Breast epithelium (tissue), 3 donors: ENCODE measurements at regions not wholly inside any gene's neighbourhood (a gene's known extent, or its start where the extent isn't known, plus 50 kb on each side); places are given as distances from the start of the nearest gene placed in this dataset.

Experiments
- CTCF ChIP-seq, 3 donors: fragments of 450-650 bp; IDR thresholded peaks; one replicate each; pipeline ENCODE4 v1.5.1; 2016 to 2017; ENCODE audit warnings: antibody characterized with exemption in 3 of 3, mild to moderate bottlenecking in 3 of 3, moderate library complexity in 3 of 3
- POLR2A ChIP-seq: fragments of 450-650 bp; IDR thresholded peaks from one replicate; pipeline ENCODE4 v1.6.1; 2016; ENCODE audit warnings: antibody characterized with exemption, mild to moderate bottlenecking, moderate library complexity
- POLR2AphosphoS5 ChIP-seq, 3 donors: sonication (generic); formaldehyde crosslinking; IDR thresholded peaks; one replicate each; pipeline ENCODE4 v1.6.1; 2017; ENCODE audit warnings: antibody characterized with exemption in 3 of 3

DNA sequence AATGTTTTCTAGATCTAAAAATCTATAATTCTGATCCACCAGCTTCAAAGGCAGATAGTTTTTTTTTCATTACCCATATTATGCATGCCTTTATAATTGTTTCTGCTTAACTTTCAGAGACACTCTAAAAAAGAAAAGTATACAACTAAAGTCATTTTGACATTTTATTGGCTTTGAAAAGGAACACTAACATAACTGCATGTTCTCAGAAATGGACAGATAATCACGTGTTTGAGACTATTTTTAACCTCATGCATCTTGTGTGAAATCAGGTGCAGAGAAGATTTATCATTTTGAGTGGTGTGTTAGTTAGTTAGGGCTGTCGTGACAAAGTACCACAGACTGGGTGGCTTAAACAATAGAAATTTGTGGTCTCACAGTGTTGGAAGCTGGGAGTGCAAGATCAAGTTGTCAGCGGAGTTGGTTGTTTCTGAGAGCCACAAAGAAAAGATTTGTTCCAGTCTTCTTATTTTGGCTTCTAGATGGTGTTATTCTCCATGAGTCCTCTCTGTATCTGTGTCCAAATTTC, 841.4 kb upstream of the LRATD1 start:
- TF ChIP-seq CTCF (IDR thresholded peaks at IDR 0.05) (no peak), POLR2A (no peak), POLR2AphosphoS5 (IDR thresholded peaks at IDR 0.05) (no peak)
